ENCODE measurements at regions not wholly inside any gene's neighbourhood (a gene's known extent, or its start where the extent isn't known, plus 50 kb on each side); places are given as distances from the start of the nearest gene placed in this dataset.

- TF ChIP-seq CTCF (IDR thresholded peaks at IDR 0.05; ENCODE audit: low read depth, low read length), result no peak
- no peak overlapping the region for H3K4me3 ChIP-seq (ENCODE audit: low read depth, low read length)
Observed at GRCh38 chr5:89954916-89955315, 454.6 kb downstream of the CETN3 start.

DNA sequence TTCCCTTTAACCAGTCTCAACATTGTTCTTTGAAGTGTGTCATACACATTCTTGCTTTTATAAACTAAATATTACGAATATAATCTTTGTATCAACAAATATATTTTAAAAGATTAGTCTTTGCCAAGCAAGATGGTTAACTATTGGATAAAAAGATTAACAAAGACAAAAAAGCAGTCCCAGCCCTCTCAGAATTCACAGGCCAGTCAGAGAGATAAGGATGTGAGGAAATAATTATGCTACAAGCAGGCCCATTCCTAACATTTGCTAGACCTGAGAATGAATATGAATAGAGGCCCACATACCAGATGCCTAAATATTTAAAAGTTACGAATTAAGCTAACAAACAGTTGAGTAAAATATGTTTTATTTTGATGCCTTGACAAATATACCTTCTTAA is 457.7 kb downstream of the CETN3 start:
- TF ChIP-seq CTCF (IDR thresholded peaks at IDR 0.05; ENCODE audit: low read depth, low read length), result no peak
- H3K4me3 ChIP-seq (ENCODE audit: low read depth, low read length), result no peak overlapping the region

DNA sequence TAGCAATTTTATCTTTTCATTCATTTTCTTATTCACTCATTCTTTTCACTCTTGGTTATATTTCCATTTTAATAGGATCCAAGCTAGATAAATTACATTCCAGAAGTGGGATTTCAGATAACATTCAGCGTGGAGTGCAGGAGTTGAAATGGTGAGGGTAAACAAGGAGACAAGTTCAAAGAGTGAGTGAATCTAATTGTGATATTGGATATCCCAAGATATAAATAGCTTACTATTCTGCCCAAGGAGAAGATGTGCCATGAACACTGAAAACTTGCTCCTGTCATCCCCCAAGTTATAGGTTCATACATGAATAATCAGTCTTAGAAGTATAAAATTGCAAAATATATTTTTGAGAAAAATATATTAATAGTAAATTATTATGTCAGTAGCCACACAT is 459.3 kb downstream of the CETN3 start:
- TF ChIP-seq CTCF (IDR thresholded peaks at IDR 0.05; ENCODE audit: low read depth, low read length), result no peak
- H3K4me3 ChIP-seq (ENCODE audit: low read depth, low read length), result no peak overlapping the region

GRCh38 chr5:89948977-89949376 is 460.6 kb downstream of the CETN3 start:
- H3K4me3 ChIP-seq (ENCODE audit: low read depth, low read length), result no peak overlapping the region
- no peak for TF ChIP-seq CTCF (IDR thresholded peaks at IDR 0.05; ENCODE audit: low read depth, low read length)

DNA sequence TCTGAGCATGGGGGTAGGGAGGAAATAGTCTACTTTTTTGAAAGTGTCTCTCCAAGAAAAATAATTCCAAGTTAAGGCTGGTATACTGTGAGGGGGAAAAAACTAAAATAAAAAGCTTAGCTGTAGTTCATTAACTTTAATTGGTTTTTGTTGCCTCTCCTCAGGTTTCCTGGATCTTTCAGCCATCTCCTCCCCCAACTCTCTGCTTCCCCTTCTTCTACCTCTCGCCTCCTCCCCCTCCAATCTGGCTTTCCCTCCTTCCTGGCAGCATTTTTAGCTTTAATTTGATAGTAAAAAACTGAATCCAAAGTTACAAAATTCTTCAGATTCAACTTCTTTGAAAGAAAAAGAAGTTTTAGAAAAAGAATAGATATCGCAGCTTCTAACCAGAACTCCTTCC is 462.6 kb downstream of the CETN3 start:
- no peak for TF ChIP-seq CTCF (IDR thresholded peaks at IDR 0.05; ENCODE audit: low read depth, low read length)

GRCh38 chr5:89946508-89946907 is 463.0 kb downstream of the CETN3 start:
- H3K4me3 ChIP-seq (ENCODE audit: low read depth, low read length), result no peak overlapping the region
- no peak for TF ChIP-seq CTCF (IDR thresholded peaks at IDR 0.05; ENCODE audit: low read depth, low read length)

More for the DNA sequence above, 462.6 kb downstream of the CETN3 start:
- H3K4me3 ChIP-seq (ENCODE audit: low read depth, low read length), result no peak overlapping the region

DNA sequence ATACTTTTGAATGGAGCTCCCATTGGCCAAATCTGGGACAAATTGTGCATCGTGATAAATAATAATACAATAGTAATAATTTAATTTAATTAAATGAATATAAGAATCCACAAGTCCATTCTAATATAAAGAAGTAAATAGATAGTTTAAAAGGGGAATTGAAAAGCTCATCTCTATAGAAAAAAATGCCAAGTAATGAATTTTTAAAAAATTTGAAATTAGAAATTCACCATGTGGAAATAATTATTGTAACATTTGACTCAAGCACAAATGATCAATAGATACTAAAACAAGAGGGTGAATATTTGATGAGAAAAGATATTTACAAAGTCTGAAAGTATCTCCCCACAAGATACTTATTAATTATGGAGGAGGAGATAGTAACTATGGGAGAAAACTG is 467.4 kb downstream of the CETN3 start:
- H3K4me3 ChIP-seq (ENCODE audit: low read depth, low read length), result no peak overlapping the region
- no peak for TF ChIP-seq CTCF (IDR thresholded peaks at IDR 0.05; ENCODE audit: low read depth, low read length)

All from WI38 (cell line).